H1 (cell line): ENCODE measurements at regions not wholly inside any gene's neighbourhood (a gene's known extent, or its start where the extent isn't known, plus 50 kb on each side); places are given as distances from the start of the nearest gene placed in this dataset.
"Not testable (repeated sequence)": the region's sequence is repeated elsewhere in the genome, so short reads cannot be mapped to it uniquely, and the experiment has no call there.

ENCODE experiments used
- CTCF ChIA-PET: fragments of 300-600 bp; sonication (Branson Sonifier 250); formaldehyde crosslinking; loops from one replicate; lab custom pipeline; 2021; ENCODE audit not compliant: partially characterized antibody; lab: Charles Lee
- POLR2A ChIA-PET: fragments of 300-600 bp; sonication (Branson Sonifier 250); formaldehyde crosslinking; loops from one replicate; lab custom pipeline; 2021; ENCODE audit warnings: inconsistent platforms; ENCODE audit not compliant: partially characterized antibody; lab: Charles Lee
- DNase-seq, 2 experiments: peaks; one replicate each; pipeline versions ENCODE4 v3.0.0 to v3.0.0-alpha.2; 2010 to 2022; ENCODE audit warnings: low spot score in 2 of 2, low read depth in 1 of 2, mixed read lengths in 1 of 2
- FAIRE-seq: peaks from 2 replicates; lab custom pipeline; 2011; peaks lifted over from hg19 to GRCh38; lab: Jason Lieb, UNC
- H2AFZ ChIP-seq: 2 replicates; pipeline ENCODE4 v1.8.1; 2012; ENCODE audit warnings: low read length, inconsistent platforms
- H2AK5ac ChIP-seq: 2 replicates; pipeline ENCODE4 v1.6.1; 2013; ENCODE audit warnings: low read depth, low read length
- H2BK120ac ChIP-seq: replicated peaks from 2 replicates; pipeline ENCODE3; 2013; ENCODE audit warnings: low read depth, low read length, inconsistent platforms
- H2BK12ac ChIP-seq: 2 replicates; pipeline ENCODE4 v1.6.1; 2013; ENCODE audit warnings: low read depth, low read length
- H2BK15ac ChIP-seq: 2 replicates; pipeline ENCODE4 v1.6.1; 2013; ENCODE audit warnings: low read length
- H2BK20ac ChIP-seq: 2 replicates; pipeline ENCODE4 v1.6.1; 2013; ENCODE audit warnings: low read length
- H2BK5ac ChIP-seq: 2 replicates; pipeline ENCODE4 v1.6.1; 2013; ENCODE audit warnings: low read depth, low read length
- H3K14ac ChIP-seq: 2 replicates; pipeline ENCODE4 v1.6.1; 2013; ENCODE audit warnings: inconsistent platforms; ENCODE audit not compliant: insufficient read length
- H3K18ac ChIP-seq: 2 replicates; pipeline ENCODE4 v1.6.1; 2013; ENCODE audit warnings: low read length; ENCODE audit errors: extremely low read depth
- H3K23ac ChIP-seq: 2 replicates; pipeline ENCODE4 v1.6.1; 2013; ENCODE audit warnings: inconsistent platforms; ENCODE audit not compliant: insufficient read length
- H3K23me2 ChIP-seq: 2 replicates; pipeline ENCODE4 v1.6.1; 2013; ENCODE audit warnings: low read depth, low read length
- H3K27ac ChIP-seq: 2 replicates; pipeline ENCODE4 v1.6.1; 2011; ENCODE audit warnings: low read depth, low read length, inconsistent platforms
- H3K27me3 ChIP-seq, 4 experiments: replicated peaks in 1 of 4; 1 replicate in 1 of 4; 2 replicates in 3 of 4; pipeline versions ENCODE4 v1.6.1 to v1.8.1; 2011 to 2013; ENCODE audit warnings: low read length in 3 of 4, mild to moderate bottlenecking in 3 of 4, inconsistent platforms in 2 of 4, mixed read lengths in 2 of 4, moderate library complexity in 1 of 4; ENCODE audit not compliant: control insufficient read depth in 3 of 4, insufficient read depth in 3 of 4; ENCODE audit errors: extremely low read depth in 1 of 4
- H3K36me3 ChIP-seq, 4 experiments: 2 replicates each; pipeline versions ENCODE4 v1.6.1 to v1.8.1; 2011 to 2013; ENCODE audit warnings: mild to moderate bottlenecking in 4 of 4, low read length in 3 of 4, moderate library complexity in 2 of 4, control low read depth in 1 of 4, inconsistent platforms in 1 of 4; ENCODE audit not compliant: insufficient read depth in 4 of 4, control insufficient read depth in 2 of 4
- H3K4ac ChIP-seq: replicated peaks from 2 replicates; pipeline ENCODE3; 2013; ENCODE audit warnings: low read length, low read depth, mixed read lengths, inconsistent platforms; ENCODE audit not compliant: insufficient read length
- H3K4me1 ChIP-seq, 4 experiments: replicated peaks in 1 of 4; 1 replicate in 1 of 4; 2 replicates in 3 of 4; pipeline versions ENCODE4 v1.6.1 to v1.8.1; 2011 to 2013; ENCODE audit warnings: low read length in 3 of 4, inconsistent platforms in 2 of 4, mixed read lengths in 1 of 4; ENCODE audit not compliant: insufficient read depth in 4 of 4, control insufficient read depth in 3 of 4
- H3K4me2 ChIP-seq, 2 experiments: 2 replicates each; pipeline versions ENCODE4 v1.6.1 to v1.8.1; 2011 to 2013; ENCODE audit warnings: low read depth in 2 of 2, low read length in 2 of 2, control low read depth in 1 of 2, inconsistent platforms in 1 of 2, mild to moderate bottlenecking in 1 of 2; ENCODE audit not compliant: insufficient read depth in 1 of 2
- H3K4me3 ChIP-seq, 4 experiments: fragments of 200-600, 300-600 bp in 1 of 4; sonication (generic), shearing (Covaris generic), sonication (Bioruptor Twin) in 1 of 4; 2 replicates each; pipeline versions ENCODE4 v1.5.1 to v1.8.1; 2011 to 2016; ENCODE audit warnings: low read length in 4 of 4, low read depth in 3 of 4, control low read depth in 2 of 4, inconsistent platforms in 2 of 4, mild to moderate bottlenecking in 2 of 4, mixed read lengths in 1 of 4, moderate library complexity in 1 of 4; ENCODE audit not compliant: insufficient read depth in 2 of 4; ENCODE audit errors: extremely low read depth in 1 of 4
- H3K56ac ChIP-seq: replicated peaks from 2 replicates; pipeline ENCODE3; 2013; ENCODE audit warnings: low read depth, mild to moderate bottlenecking, mixed read lengths, low read length, inconsistent platforms; ENCODE audit not compliant: insufficient read length
- H3K79me1 ChIP-seq: 2 replicates; pipeline ENCODE4 v1.6.1; 2013; ENCODE audit warnings: low read depth, low read length, control low read depth
- H3K79me2 ChIP-seq, 2 experiments: 2 replicates each; pipeline versions ENCODE4 v1.6.1 to v1.8.1; 2012 to 2013; ENCODE audit warnings: low read length in 2 of 2, mild to moderate bottlenecking in 2 of 2, inconsistent platforms in 1 of 2; ENCODE audit not compliant: insufficient read depth in 2 of 2, control insufficient read depth in 1 of 2
- H3K9ac ChIP-seq, 4 experiments: replicated peaks in 1 of 4; 1 replicate in 1 of 4; 2 replicates in 3 of 4; pipeline versions ENCODE4 v1.6.1 to v1.8.1; 2011 to 2013; ENCODE audit warnings: low read depth in 3 of 4, low read length in 3 of 4, control low read depth in 2 of 4, mild to moderate bottlenecking in 2 of 4, moderate library complexity in 2 of 4, inconsistent platforms in 1 of 4; ENCODE audit errors: extremely low read depth in 1 of 4
- H3K9me3 ChIP-seq, 2 experiments: 2 replicates each; pipeline versions ENCODE4 v1.6.1 to v1.8.1; 2012 to 2013; ENCODE audit warnings: mild to moderate bottlenecking in 2 of 2, moderate library complexity in 2 of 2, control low read depth in 1 of 2, inconsistent platforms in 1 of 2, low read depth in 1 of 2, low read length in 1 of 2, mixed read lengths in 1 of 2; ENCODE audit not compliant: insufficient read depth in 2 of 2
- H4K20me1 ChIP-seq, 2 experiments: replicated peaks in 1 of 2; 2 replicates each; pipeline versions ENCODE3 to v1.8.1; 2011 to 2013; ENCODE audit warnings: inconsistent platforms in 2 of 2, low read length in 2 of 2, mild to moderate bottlenecking in 1 of 2; ENCODE audit not compliant: insufficient read depth in 2 of 2, control insufficient read depth in 1 of 2
- H4K5ac ChIP-seq: 2 replicates; pipeline ENCODE4 v1.6.1; 2013; ENCODE audit warnings: low read length, low read depth, mixed read lengths, inconsistent platforms; ENCODE audit not compliant: insufficient read length
- H4K8ac ChIP-seq: 2 replicates; pipeline ENCODE4 v1.8.0; 2013; ENCODE audit warnings: mild to moderate bottlenecking, moderate library complexity, low read length, inconsistent platforms; ENCODE audit not compliant: insufficient read depth; ENCODE audit errors: extremely low read depth
- H4K91ac ChIP-seq: replicated peaks from 2 replicates; pipeline ENCODE3; 2013; ENCODE audit warnings: low read length, mixed read lengths, inconsistent platforms; ENCODE audit not compliant: insufficient read length
- CTBP2 ChIP-seq: IDR thresholded peaks from 2 replicates; pipeline ENCODE4 v1.7.0; 2011; ENCODE audit warnings: borderline replicate concordance, mild to moderate bottlenecking, moderate library complexity, mixed read lengths, low read length; ENCODE audit not compliant: insufficient read depth, insufficient read length
- RAD21 ChIP-seq, 2 experiments: IDR thresholded peaks in 1 of 2; conservative IDR thresholded peaks in 1 of 2; 2 replicates each; pipeline ENCODE4 v1.6.1; 2011; ENCODE audit warnings: low read depth in 2 of 2, low read length in 2 of 2, improper control_type of control experiment in 1 of 2, inconsistent platforms in 1 of 2, mild to moderate bottlenecking in 1 of 2, moderate library complexity in 1 of 2
- SIRT6 ChIP-seq: IDR thresholded peaks from one replicate; pipeline ENCODE4 v1.7.1; 2012; ENCODE audit warnings: low read length, inconsistent platforms
- TCF12 ChIP-seq: IDR thresholded peaks from 2 replicates; pipeline ENCODE4 v1.6.1; 2011; ENCODE audit warnings: low read depth, mild to moderate bottlenecking, low read length
- ZNF274 ChIP-seq: IDR thresholded peaks from 2 replicates; pipeline ENCODE4 v1.7.0; 2012; ENCODE audit warnings: low read length, borderline replicate concordance; ENCODE audit errors: extremely low read depth
- WGBS, 2 experiments: shearing (Covaris generic) in 1 of 2; methylation state at CpG; one replicate each; pipeline versions ENCODE4 v1.1.6 to v1.1.7; 2013 to 2015; ENCODE audit warnings: low lambda C conversion rate in 2 of 2, mixed read lengths in 2 of 2, inconsistent platforms in 1 of 2, low coverage in 1 of 2, missing lambda C conversion rate in 1 of 2; ENCODE audit not compliant: insufficient replicate concordance in 2 of 2, insufficient coverage in 1 of 2, insufficient read length in 1 of 2; ENCODE audit errors: extremely low coverage in 1 of 2, missing lambda C conversion rate in 1 of 2; 5-methylcytosine and 5-hydroxymethylcytosine counted together

DNA sequence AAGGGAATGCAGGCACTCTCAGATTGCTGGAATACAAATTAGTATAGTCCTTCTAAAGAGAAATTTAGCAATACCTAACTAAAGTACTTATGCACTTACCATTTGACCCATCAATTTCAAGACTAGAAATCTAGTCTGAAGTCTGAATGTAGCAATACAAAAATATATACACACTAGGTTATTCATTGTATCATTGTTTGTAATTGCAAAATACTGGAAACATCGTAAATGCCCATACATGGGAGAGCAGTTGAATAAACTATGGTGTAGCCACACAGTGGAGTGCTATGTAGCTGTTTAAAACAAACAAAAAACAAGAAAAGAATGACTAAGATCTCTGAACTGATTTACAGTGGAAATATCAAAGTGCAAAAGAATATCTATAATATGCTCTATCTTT, 346.4 kb downstream of the ZNF674 start (continued):
- no peak for TF ChIP-seq RAD21 (IDR thresholded peaks at IDR 0.05 in 1 of 2, conservative IDR thresholded peaks at IDR 0.05 in 1 of 2; ENCODE audit: low read depth in 2 of 2, low read length in 2 of 2)
- TF ChIP-seq TCF12 = no peak
- TF ChIP-seq SIRT6 = no peak
- no peak for TF ChIP-seq ZNF274
- TF ChIP-seq CTBP2 = no peak

GRCh38 chrX:46186811-46187106, 358.5 kb downstream of the ZNF674 start:
- H3K18ac ChIP-seq, H3K4me2 ChIP-seq, DNase-seq, H3K79me1 ChIP-seq, CTCF ChIA-PET, H2AK5ac ChIP-seq, H2BK20ac ChIP-seq, H2BK12ac ChIP-seq, H3K27me3 ChIP-seq, H4K91ac ChIP-seq, H3K56ac ChIP-seq, H3K14ac ChIP-seq, H4K20me1 ChIP-seq, H2BK5ac ChIP-seq, H3K79me2 ChIP-seq, H3K4me1 ChIP-seq, H3K4me3 ChIP-seq, H2BK120ac ChIP-seq, H4K5ac ChIP-seq, H2AFZ ChIP-seq, POLR2A ChIA-PET, H3K27ac ChIP-seq, H3K23ac ChIP-seq, H3K4ac ChIP-seq, H2BK15ac ChIP-seq, FAIRE-seq, H3K36me3 ChIP-seq, H3K9me3 ChIP-seq, H3K23me2 ChIP-seq, H3K9ac ChIP-seq, H4K8ac ChIP-seq: not testable (repeated sequence)
- 100% methylated on average over 2 of the region's 2 CpGs; no CpG with 5 or more reads in 1 of the 2 experiments for WGBS, 2 experiments
